Neuron (in vitro differentiated cells): ENCODE measurements at regions not wholly inside any gene's neighbourhood (a gene's known extent, or its start where the extent isn't known, plus 50 kb on each side); places are given as distances from the start of the nearest gene placed in this dataset.

ENCODE experiments used
- H2AFZ ChIP-seq: one replicate; pipeline ENCODE4 v1.6.1; 2013; ENCODE audit warnings: low read depth, mild to moderate bottlenecking, inconsistent platforms, low read length, moderate library complexity
- H3K27me3 ChIP-seq: one replicate; pipeline ENCODE4 v1.6.1; 2013; ENCODE audit warnings: low read length; ENCODE audit not compliant: insufficient read depth
- H3K36me3 ChIP-seq: one replicate; pipeline ENCODE4 v1.6.1; 2013; ENCODE audit warnings: low read length; ENCODE audit not compliant: insufficient read depth
- H3K4me1 ChIP-seq: one replicate; pipeline ENCODE4 v1.6.1; 2013; ENCODE audit warnings: low read length; ENCODE audit not compliant: insufficient read depth
- H3K4me3 ChIP-seq: 2 replicates; pipeline ENCODE4 v1.5.1; 2013; ENCODE audit warnings: mild to moderate bottlenecking, low read length, moderate library complexity
- H3K9me3 ChIP-seq: one replicate; pipeline ENCODE4 v1.6.1; 2013; ENCODE audit warnings: low read length

GRCh38 chr18:37997695-37998094 is 432.1 kb upstream of the CELF4 start:
- Histone ChIP-seq H2AFZ (no peak overlapping the region), H3K4me3 (no peak overlapping the region), H3K9me3 (no peaks in the 10 kb centered on the region), H3K36me3 (no peaks in the 10 kb centered on the region), H3K4me1 (no peaks in the 10 kb centered on the region), H3K27me3 (no peaks in the 10 kb centered on the region)

GRCh38 chr18:37987901-37988300 is 422.3 kb upstream of the CELF4 start:
- no peaks in the 10 kb centered on the region for H3K36me3 ChIP-seq
- no peaks in the 10 kb centered on the region for H3K27me3 ChIP-seq
- H2AFZ ChIP-seq, result no peak overlapping the region
- H3K4me1 ChIP-seq, result no peaks in the 10 kb centered on the region
- no peaks in the 10 kb centered on the region for H3K9me3 ChIP-seq
- no peak overlapping the region for H3K4me3 ChIP-seq

- H3K36me3 ChIP-seq, result no peaks in the 10 kb centered on the region
Measured at GRCh38 chr18:37986665-37987064, 421.1 kb upstream of the CELF4 start.

DNA sequence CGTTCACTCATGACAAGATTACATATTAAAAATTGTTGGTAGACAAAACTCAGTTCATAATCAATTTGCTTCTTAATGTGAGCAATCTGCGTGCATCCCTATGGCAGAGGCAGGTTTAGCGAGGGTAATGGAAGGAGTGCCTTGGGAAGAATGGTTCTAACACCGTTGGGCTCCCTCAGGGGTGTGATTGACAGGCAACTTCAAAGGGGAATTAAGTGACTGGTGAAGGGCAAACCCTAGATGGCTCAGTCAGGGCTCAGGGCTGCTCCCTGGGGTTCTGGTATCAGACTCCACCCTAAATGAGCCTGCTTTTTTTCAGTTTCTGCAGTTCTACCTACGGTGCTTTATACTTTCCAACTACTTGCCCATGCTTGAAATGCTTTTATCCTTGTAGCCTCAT is 419.5 kb upstream of the CELF4 start:
- no peaks in the 10 kb centered on the region for H3K4me1 ChIP-seq
- H3K9me3 ChIP-seq, result no peaks in the 10 kb centered on the region
- H3K36me3 ChIP-seq, result no peaks in the 10 kb centered on the region
- H3K27me3 ChIP-seq, result no peaks in the 10 kb centered on the region
- no peak overlapping the region for H2AFZ ChIP-seq
- no peak overlapping the region for H3K4me3 ChIP-seq

More at GRCh38 chr18:37986665-37987064, 421.1 kb upstream of the CELF4 start:
- Histone ChIP-seq H2AFZ (no peak overlapping the region), H3K27me3 (no peaks in the 10 kb centered on the region), H3K4me1 (no peaks in the 10 kb centered on the region), H3K9me3 (no peaks in the 10 kb centered on the region), H3K4me3 (no peak overlapping the region)

- H3K36me3 ChIP-seq, result no peaks in the 10 kb centered on the region
- H3K4me1 ChIP-seq, result no peaks in the 10 kb centered on the region
- no peak overlapping the region for H2AFZ ChIP-seq
- no peak overlapping the region for H3K4me3 ChIP-seq
- no peaks in the 10 kb centered on the region for H3K9me3 ChIP-seq
- H3K27me3 ChIP-seq, result no peaks in the 10 kb centered on the region
Measured at GRCh38 chr18:37980556-37980955, 415.0 kb upstream of the CELF4 start.

DNA sequence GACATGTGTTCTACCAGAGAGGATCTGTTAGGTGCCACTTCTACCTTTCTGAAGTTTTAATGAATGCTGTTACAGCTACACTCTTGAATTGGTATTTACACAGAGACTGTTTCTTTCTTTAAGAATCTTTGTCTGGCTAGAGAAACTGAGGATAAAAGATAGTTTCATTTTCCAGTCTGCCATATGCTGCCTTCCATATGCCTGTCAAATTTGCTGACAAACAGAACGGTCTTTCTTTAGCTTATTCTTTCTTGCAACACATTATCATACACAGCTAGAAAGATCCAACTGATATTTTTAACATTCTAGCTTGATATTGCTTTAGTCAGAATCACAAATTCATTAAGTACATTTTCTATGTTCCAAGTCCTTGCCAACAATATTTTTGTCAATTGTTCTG is 409.8 kb upstream of the CELF4 start:
- no peaks in the 10 kb centered on the region for H3K36me3 ChIP-seq
- H3K27me3 ChIP-seq, result no peaks in the 10 kb centered on the region
- no peaks in the 10 kb centered on the region for H3K4me1 ChIP-seq
- no peak overlapping the region for H2AFZ ChIP-seq
- no peak overlapping the region for H3K4me3 ChIP-seq
- no peaks in the 10 kb centered on the region for H3K9me3 ChIP-seq

DNA sequence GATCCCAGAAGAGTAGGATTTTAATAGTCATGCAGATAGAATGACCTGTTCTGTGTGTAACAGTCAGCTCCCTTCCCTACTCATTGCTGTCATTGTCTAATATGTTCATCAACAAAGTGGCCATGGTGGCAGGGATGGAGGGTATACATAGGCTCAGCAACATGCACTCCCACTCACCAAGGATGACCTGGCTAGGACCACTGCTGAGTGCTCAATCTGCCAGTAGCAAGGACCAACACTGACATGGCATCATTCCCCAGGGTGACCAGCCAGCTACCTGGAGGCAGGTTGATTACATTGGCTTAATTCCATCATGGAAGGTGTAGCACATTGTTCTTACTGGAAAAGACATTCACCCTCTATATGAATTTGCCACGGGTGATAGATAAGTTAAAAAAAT is 401.7 kb upstream of the CELF4 start:
- Histone ChIP-seq H3K4me3 (no peak overlapping the region), H3K9me3 (no peaks in the 10 kb centered on the region)

DNA sequence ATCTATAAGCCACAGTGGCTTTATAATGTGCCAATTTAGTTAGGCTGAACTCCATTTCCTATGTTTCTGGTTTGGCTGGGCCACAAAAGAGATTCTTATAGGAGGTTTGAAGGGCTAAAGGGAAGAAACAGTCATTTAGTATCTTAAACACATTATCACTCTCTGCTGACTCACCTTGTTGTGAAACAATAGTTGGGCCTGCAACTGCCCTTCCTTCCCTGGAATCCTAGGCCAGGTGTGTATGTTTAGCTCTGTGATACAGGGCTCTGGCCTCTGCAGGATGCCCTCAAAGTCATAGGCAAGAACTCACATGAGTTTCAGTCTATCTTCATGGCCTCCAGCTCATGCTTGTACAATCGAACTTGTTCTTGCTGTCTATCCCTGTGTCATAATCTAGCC is 400.0 kb upstream of the CELF4 start:
- Histone ChIP-seq H3K27me3 (no peaks in the 10 kb centered on the region), H3K4me3 (no peak overlapping the region), H3K9me3 (no peaks in the 10 kb centered on the region), H3K36me3 (no peaks in the 10 kb centered on the region), H2AFZ (no peak overlapping the region), H3K4me1 (no peaks in the 10 kb centered on the region)

More for the DNA sequence above, 401.7 kb upstream of the CELF4 start:
- Histone ChIP-seq H2AFZ (no peak overlapping the region), H3K4me1 (no peaks in the 10 kb centered on the region), H3K36me3 (no peaks in the 10 kb centered on the region), H3K27me3 (no peaks in the 10 kb centered on the region)

DNA sequence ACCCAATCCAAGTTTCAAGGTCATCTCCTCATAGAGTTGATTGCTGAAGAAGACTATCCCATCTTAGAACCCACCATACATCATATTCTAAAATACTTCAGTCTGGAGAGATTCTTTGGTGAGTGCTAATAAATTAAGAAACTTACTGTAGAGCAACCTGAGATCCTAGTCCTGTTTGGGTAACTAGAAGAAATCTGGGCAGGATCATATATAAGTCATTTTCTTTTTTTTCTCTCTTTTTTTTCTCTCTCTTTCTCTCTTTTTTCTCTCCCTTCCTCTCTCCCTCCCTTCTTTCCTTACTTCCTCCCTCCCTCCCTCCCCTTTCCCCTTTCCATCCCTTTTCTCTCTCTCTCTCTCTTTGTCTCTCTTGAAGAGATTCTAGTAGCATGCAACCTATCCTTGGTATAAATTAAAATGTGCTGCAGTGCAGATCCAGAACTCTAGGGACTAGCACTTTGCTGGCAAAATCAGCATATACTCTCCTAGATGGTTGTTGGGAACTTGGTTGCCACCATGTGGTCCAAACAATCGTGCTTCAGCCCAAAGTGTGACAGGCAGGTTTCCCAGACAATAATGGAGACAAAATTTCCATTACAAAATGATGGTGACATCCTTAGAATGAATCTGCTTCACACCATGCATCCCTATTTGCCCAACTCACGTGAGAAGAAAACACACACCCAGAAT is 399.4 kb upstream of the CELF4 start:
- Histone ChIP-seq H3K4me3 (no peak overlapping the region), H3K9me3 (no peaks in the 10 kb centered on the region), H3K4me1 (no peaks in the 10 kb centered on the region)

DNA sequence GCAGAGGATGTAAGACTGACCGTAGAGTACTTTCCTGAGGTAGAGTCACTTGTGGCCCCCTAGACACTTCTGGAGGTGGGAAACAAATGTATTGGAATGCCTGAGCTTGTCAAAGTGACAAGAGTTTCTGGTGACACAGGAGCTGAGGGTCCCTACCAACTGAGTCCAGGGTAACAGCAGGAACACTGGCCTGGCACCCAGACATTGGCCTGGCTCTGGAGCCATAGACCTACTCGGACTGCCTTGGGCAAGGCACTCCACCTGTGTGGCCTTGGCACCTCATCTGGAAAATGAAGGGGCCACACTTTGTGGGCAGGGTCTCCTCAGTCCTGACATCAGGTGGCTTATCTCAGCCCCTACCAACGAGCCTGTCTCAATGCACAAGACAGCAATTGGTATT is 398.2 kb upstream of the CELF4 start:
- H3K4me1 ChIP-seq, result no peaks in the 10 kb centered on the region
- no peak overlapping the region for H3K4me3 ChIP-seq
- H2AFZ ChIP-seq, result no peak overlapping the region
- no peaks in the 10 kb centered on the region for H3K36me3 ChIP-seq
- H3K27me3 ChIP-seq, result no peaks in the 10 kb centered on the region
- no peaks in the 10 kb centered on the region for H3K9me3 ChIP-seq

More for the DNA sequence above, 399.4 kb upstream of the CELF4 start:
- H2AFZ ChIP-seq, result no peak overlapping the region
- no peaks in the 10 kb centered on the region for H3K36me3 ChIP-seq
- H3K27me3 ChIP-seq, result no peaks in the 10 kb centered on the region

DNA sequence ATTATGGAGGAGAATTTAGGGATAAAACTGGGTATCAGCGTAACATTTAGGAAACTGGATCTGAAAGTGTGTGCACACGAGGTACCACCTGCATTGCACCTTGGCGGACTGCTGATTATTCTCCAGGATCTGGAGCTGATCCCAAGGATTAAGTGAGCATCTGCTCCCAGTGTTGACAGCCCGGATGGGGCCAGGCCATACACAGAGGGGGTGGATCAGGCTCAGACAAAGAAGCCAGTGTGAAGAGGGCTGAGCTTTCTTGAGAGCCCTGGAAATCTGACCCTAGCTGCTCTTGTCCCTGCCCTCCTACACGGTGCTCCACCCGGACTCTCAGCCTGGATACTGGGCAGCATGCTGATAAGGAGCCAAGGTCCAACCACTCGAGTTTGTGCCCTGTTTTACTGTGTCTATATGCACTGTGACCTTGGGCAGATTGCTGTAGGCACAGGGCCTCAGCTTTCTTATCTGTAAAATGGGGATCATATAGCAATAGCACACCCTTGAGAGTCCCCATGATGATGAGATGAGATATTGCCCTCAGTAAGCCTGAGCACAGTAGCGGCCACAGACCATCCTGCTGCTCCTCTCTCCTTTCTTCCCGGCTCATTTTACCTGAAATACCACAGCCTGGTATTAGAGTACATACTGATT is 396.8 kb upstream of the CELF4 start:
- Histone ChIP-seq H3K4me1 (no peaks in the 10 kb centered on the region), H3K4me3 (no peak overlapping the region), H3K36me3 (no peaks in the 10 kb centered on the region), H2AFZ (no peak overlapping the region), H3K9me3 (no peaks in the 10 kb centered on the region), H3K27me3 (no peaks in the 10 kb centered on the region)

DNA sequence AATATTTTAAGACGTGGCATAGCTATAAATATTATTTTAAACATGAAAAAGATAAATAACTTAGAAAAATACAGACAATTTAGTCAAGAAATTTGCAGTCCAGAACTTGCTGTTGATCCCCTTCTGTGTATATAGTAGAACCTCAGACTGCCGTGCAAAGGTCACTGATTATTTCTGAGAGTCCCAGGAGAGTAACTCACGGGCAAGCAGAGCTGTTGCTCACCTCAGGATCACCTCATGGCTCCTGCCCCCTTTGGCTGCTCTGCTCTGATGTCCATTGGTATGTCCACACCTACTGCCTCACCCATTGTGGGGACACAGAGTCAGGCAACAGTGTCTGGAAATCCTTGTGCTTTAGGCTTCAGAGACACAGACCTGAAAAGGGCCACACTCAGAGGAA is 392.9 kb upstream of the CELF4 start:
- H3K4me3 ChIP-seq, result no peak overlapping the region
- no peaks in the 10 kb centered on the region for H3K9me3 ChIP-seq
- H3K27me3 ChIP-seq, result no peaks in the 10 kb centered on the region
- H3K4me1 ChIP-seq, result no peaks in the 10 kb centered on the region
- no peak overlapping the region for H2AFZ ChIP-seq
- no peaks in the 10 kb centered on the region for H3K36me3 ChIP-seq

- Histone ChIP-seq H3K36me3 (no peaks in the 10 kb centered on the region), H3K4me1 (no peaks in the 10 kb centered on the region), H3K9me3 (no peaks in the 10 kb centered on the region), H3K4me3 (no peak overlapping the region), H3K27me3 (no peaks in the 10 kb centered on the region), H2AFZ (no peak overlapping the region)
Measured at GRCh38 chr18:37956902-37957301, 391.3 kb upstream of the CELF4 start.

DNA sequence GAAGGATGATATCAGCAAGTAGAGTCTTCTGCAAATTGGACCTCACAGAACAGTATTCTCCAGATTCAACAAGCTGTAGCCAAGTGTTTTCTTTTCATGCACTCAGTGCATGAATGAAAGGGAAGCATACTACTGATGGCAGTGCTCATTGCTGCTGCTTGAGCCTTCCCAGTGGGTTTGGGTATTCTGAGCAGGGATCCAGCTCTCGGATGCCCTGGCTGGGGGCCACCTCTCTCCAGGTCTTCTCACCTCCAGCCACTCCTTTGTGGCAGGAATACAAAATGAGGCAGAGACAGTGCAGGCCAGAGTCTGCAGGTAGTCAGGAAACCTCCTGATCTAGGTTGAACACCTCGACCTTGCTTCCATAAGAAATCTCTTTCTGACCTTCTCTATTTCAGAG is 390.4 kb upstream of the CELF4 start:
- Histone ChIP-seq H3K4me3 (no peak overlapping the region), H2AFZ (no peak overlapping the region), H3K4me1 (no peaks in the 10 kb centered on the region), H3K27me3 (no peaks in the 10 kb centered on the region), H3K36me3 (no peaks in the 10 kb centered on the region), H3K9me3 (no peaks in the 10 kb centered on the region)
